ENCODE measurements at regions not wholly inside any gene's neighbourhood (a gene's known extent, or its start where the extent isn't known, plus 50 kb on each side); places are given as distances from the start of the nearest gene placed in this dataset.

DNA sequence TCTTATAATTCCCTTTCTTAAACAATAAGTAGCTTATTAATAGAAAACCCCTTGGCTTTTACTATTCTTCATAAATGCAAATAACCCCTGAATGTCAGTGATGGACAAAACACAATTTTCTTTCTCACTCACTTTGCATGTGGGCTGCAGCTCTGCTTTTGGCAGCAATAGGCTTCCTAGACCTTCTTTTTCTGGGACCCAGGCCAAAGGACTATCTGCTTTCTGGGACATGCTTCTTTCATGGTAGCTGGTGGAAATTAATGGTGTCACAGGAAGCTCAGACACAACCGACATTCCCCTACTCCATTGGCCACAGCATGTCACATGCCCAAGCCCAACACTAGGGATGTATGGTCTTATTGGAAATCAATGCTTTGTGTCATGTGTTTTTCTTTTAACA is 134.3 kb upstream of the MDFIC start:
- TF ChIP-seq TCF12 (IDR thresholded peaks at IDR 0.05; ENCODE audit: low read depth) (no peak), CREB1 (IDR thresholded peaks at IDR 0.05; ENCODE audit: low read depth) (no peak), TAF1 (IDR thresholded peaks at IDR 0.05; ENCODE audit: low read depth) (no peak), CEBPB (IDR thresholded peaks at IDR 0.05) (no peak), NFIC (IDR thresholded peaks at IDR 0.05) (no peak), TEAD4 (IDR thresholded peaks at IDR 0.05) (no peak), YY1 (IDR thresholded peaks at IDR 0.05; ENCODE audit: low read depth) (no peak), RAD21 (IDR thresholded peaks at IDR 0.05; ENCODE audit: low read depth) (no peak), EP300 (IDR thresholded peaks at IDR 0.05; ENCODE audit: borderline replicate concordance) (no peak), EGR1 (IDR thresholded peaks at IDR 0.05) (no peak), ZBTB7A (IDR thresholded peaks at IDR 0.05; ENCODE audit: low read depth) (no peak)
- TF ChIP-seq, protein P1, sequence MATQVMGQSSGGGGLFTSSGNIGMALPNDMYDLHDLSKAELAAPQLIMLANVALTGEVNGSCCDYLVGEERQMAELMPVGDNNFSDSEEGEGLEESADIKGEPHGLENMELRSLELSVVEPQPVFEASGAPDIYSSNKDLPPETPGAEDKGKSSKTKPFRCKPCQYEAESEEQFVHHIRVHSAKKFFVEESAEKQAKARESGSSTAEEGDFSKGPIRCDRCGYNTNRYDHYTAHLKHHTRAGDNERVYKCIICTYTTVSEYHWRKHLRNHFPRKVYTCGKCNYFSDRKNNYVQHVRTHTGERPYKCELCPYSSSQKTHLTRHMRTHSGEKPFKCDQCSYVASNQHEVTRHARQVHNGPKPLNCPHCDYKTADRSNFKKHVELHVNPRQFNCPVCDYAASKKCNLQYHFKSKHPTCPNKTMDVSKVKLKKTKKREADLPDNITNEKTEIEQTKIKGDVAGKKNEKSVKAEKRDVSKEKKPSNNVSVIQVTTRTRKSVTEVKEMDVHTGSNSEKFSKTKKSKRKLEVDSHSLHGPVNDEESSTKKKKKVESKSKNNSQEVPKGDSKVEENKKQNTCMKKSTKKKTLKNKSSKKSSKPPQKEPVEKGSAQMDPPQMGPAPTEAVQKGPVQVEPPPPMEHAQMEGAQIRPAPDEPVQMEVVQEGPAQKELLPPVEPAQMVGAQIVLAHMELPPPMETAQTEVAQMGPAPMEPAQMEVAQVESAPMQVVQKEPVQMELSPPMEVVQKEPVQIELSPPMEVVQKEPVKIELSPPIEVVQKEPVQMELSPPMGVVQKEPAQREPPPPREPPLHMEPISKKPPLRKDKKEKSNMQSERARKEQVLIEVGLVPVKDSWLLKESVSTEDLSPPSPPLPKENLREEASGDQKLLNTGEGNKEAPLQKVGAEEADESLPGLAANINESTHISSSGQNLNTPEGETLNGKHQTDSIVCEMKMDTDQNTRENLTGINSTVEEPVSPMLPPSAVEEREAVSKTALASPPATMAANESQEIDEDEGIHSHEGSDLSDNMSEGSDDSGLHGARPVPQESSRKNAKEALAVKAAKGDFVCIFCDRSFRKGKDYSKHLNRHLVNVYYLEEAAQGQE (IDR thresholded peaks at IDR 0.05; ENCODE audit: low read depth), result no peak
